CD14-positive monocyte (primary cell): ENCODE measurements at regions not wholly inside any gene's neighbourhood (a gene's known extent, or its start where the extent isn't known, plus 50 kb on each side); places are given as distances from the start of the nearest gene placed in this dataset.

Source experiments
- DNase-seq, 3 donors: peaks; one replicate each; pipeline ENCODE4 v3.0.0-alpha.2; 2011 to 2022
- H2AFZ ChIP-seq: 2 replicates; pipeline ENCODE4 v1.6.0; 2012; ENCODE audit warnings: mild to moderate bottlenecking, low read depth, low read length, inconsistent platforms; ENCODE audit not compliant: insufficient read depth, poor library complexity, severe bottlenecking
- H3K27ac ChIP-seq, 2 donors: 1 replicate in 1 of 2; 2 replicates in 1 of 2; pipeline ENCODE4 v1.5.1; 2012 to 2013; ENCODE audit warnings: low read length in 2 of 2, control low read depth in 1 of 2, inconsistent platforms in 1 of 2, low read depth in 1 of 2, mild to moderate bottlenecking in 1 of 2
- H3K27me3 ChIP-seq, 2 donors: one replicate each; pipeline versions ENCODE4 v1.6.0 to v1.6.1; 2011 to 2013; ENCODE audit warnings: low read length in 2 of 2; ENCODE audit not compliant: control insufficient read depth in 2 of 2, insufficient read depth in 2 of 2
- H3K36me3 ChIP-seq, 2 donors: replicated peaks in 1 of 2; 1 replicate in 1 of 2; 2 replicates in 1 of 2; pipeline versions ENCODE4 v1.5.1 to v1.6.1; 2012 to 2013; ENCODE audit warnings: low read length in 2 of 2, control low read depth in 1 of 2, inconsistent platforms in 1 of 2, mild to moderate bottlenecking in 1 of 2; ENCODE audit not compliant: insufficient read depth in 2 of 2, control insufficient read depth in 1 of 2
- H3K4me1 ChIP-seq, 2 donors: 1 replicate in 1 of 2; 2 replicates in 1 of 2; pipeline versions ENCODE4 v1.5.1 to v1.6.1; 2012 to 2013; ENCODE audit warnings: low read length in 2 of 2, control low read depth in 1 of 2, inconsistent platforms in 1 of 2, mild to moderate bottlenecking in 1 of 2, moderate library complexity in 1 of 2; ENCODE audit not compliant: insufficient read depth in 2 of 2, control insufficient read depth in 1 of 2
- H3K4me2 ChIP-seq: replicated peaks from 2 replicates; pipeline ENCODE3; 2012; ENCODE audit warnings: low read length, moderate library complexity, mild to moderate bottlenecking; ENCODE audit not compliant: poor library complexity, severe bottlenecking; ENCODE audit errors: extremely low read depth
- H3K4me3 ChIP-seq, 3 experiments: fragments of 200-600 bp in 1 of 3; sonication (generic) in 1 of 3; replicated peaks in 1 of 3; 1 replicate in 2 of 3; 2 replicates in 1 of 3; pipeline ENCODE4 v1.5.1; 2011 to 2013; ENCODE audit warnings: low read length in 3 of 3, mild to moderate bottlenecking in 3 of 3, control low read depth in 2 of 3, low read depth in 2 of 3, inconsistent platforms in 1 of 3, moderate library complexity in 1 of 3
- H3K79me2 ChIP-seq: 2 replicates; pipeline ENCODE4 v1.6.0; 2012; ENCODE audit warnings: mild to moderate bottlenecking, control low read depth, inconsistent platforms, low read length, moderate library complexity; ENCODE audit not compliant: insufficient read depth
- H3K9ac ChIP-seq: 2 replicates; pipeline ENCODE4 v1.6.0; 2017; ENCODE audit warnings: low read length, mild to moderate bottlenecking; ENCODE audit not compliant: insufficient read depth, poor library complexity, severe bottlenecking
- H3K9me3 ChIP-seq, 2 donors: replicated peaks in 1 of 2; 1 replicate in 1 of 2; 2 replicates in 1 of 2; pipeline versions ENCODE4 v1.5.1 to v1.6.1; 2012 to 2013; ENCODE audit warnings: low read length in 2 of 2, control low read depth in 1 of 2; ENCODE audit not compliant: control insufficient read depth in 1 of 2, insufficient read depth in 1 of 2
- H4K20me1 ChIP-seq: 2 replicates; pipeline ENCODE4 v1.6.0; 2012; ENCODE audit warnings: mild to moderate bottlenecking, low read length, control low read depth, moderate library complexity; ENCODE audit not compliant: insufficient read depth
- H3K27ac Mint-ChIP-seq, 7 donors: one replicate each; pipeline ENCODE4 v1.8.0; 2020; ENCODE audit warnings: mild to moderate bottlenecking in 7 of 7, mixed read lengths in 7 of 7, moderate library complexity in 6 of 7, inconsistent platforms in 2 of 7
- H3K27me3 Mint-ChIP-seq, 3 donors: one replicate each; pipeline ENCODE4 v1.8.0; 2021 to 2022; ENCODE audit warnings: low read depth in 3 of 3, mild to moderate bottlenecking in 3 of 3, mixed read lengths in 3 of 3, moderate library complexity in 3 of 3, inconsistent platforms in 1 of 3
- H3K36me3 Mint-ChIP-seq, 2 donors: one replicate each; pipeline ENCODE4 v1.8.0; 2020; ENCODE audit warnings: mixed read lengths in 2 of 2, inconsistent platforms in 1 of 2, mild to moderate bottlenecking in 1 of 2
- H3K4me1 Mint-ChIP-seq: one replicate; pipeline ENCODE4 v1.8.0; 2020; ENCODE audit warnings: mild to moderate bottlenecking, mixed read lengths
- H3K4me3 Mint-ChIP-seq, 2 donors: one replicate each; pipeline ENCODE4 v1.8.0; 2020; ENCODE audit warnings: mild to moderate bottlenecking in 2 of 2, mixed read lengths in 2 of 2, moderate library complexity in 1 of 2
- H3K9me3 Mint-ChIP-seq, 7 donors: one replicate each; pipeline ENCODE4 v1.8.0; 2020 to 2022; ENCODE audit warnings: mixed read lengths in 7 of 7, mild to moderate bottlenecking in 6 of 7, moderate library complexity in 6 of 7, inconsistent platforms in 2 of 7
- WGBS: methylation state at CpG from one replicate; pipeline ENCODE4 v1.1.5; 2013; ENCODE audit warnings: missing lambda C conversion rate; ENCODE audit not compliant: insufficient coverage; 5-methylcytosine and 5-hydroxymethylcytosine counted together
- intact Hi-C, 2 donors: fragments of 100-400 bp; cut with micrococcal nuclease; formaldehyde crosslinking; loops; one replicate each; pipeline versions ENCODE4 v1.15.0 to v1.15.1; 2023
- TF ChIP-seq, protein P1 (sequence below): fragments of 200-600 bp; IDR thresholded peaks from one replicate; pipeline ENCODE4 v1.8.0; 2022; ENCODE audit warnings: antibody characterized with exemption, mild to moderate bottlenecking

GRCh38 chr4:176453658-176454057, 133.9 kb downstream of the SPCS3 start:
- Mint-ChIP-seq H3K9me3 (peaks cover 0 to 8% (median 4%) of the 10 kb centered on the region in 7 donors), H3K4me1 (no peaks in the 10 kb centered on the region), H3K36me3 (no peaks in the 10 kb centered on the region), H3K27ac (no peak overlapping the region), H3K4me3 (no peak overlapping the region), H3K27me3 (no peaks in the 10 kb centered on the region)
- Histone ChIP-seq H3K9me3 (peaks cover 0 to 4% of the 10 kb centered on the region in 2 donors), H3K79me2 (no peaks in the 10 kb centered on the region), H3K27ac (no peak overlapping the region), H3K9ac (no peak overlapping the region), H4K20me1 (no peaks in the 10 kb centered on the region), H3K27me3 (no peaks in the 10 kb centered on the region), H3K4me1 (no peaks in the 10 kb centered on the region), H2AFZ (no peak overlapping the region), H3K4me2 (no peak overlapping the region), H3K36me3 (no peaks in the 10 kb centered on the region), H3K4me3 (no peak overlapping the region)
- no CpG with 5 or more reads among the region's 2 CpGs for WGBS
- intact Hi-C loops = no loop called here
- TF ChIP-seq, protein P1, sequence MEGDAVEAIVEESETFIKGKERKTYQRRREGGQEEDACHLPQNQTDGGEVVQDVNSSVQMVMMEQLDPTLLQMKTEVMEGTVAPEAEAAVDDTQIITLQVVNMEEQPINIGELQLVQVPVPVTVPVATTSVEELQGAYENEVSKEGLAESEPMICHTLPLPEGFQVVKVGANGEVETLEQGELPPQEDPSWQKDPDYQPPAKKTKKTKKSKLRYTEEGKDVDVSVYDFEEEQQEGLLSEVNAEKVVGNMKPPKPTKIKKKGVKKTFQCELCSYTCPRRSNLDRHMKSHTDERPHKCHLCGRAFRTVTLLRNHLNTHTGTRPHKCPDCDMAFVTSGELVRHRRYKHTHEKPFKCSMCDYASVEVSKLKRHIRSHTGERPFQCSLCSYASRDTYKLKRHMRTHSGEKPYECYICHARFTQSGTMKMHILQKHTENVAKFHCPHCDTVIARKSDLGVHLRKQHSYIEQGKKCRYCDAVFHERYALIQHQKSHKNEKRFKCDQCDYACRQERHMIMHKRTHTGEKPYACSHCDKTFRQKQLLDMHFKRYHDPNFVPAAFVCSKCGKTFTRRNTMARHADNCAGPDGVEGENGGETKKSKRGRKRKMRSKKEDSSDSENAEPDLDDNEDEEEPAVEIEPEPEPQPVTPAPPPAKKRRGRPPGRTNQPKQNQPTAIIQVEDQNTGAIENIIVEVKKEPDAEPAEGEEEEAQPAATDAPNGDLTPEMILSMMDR = no peak
- DNase-seq = no peak

DNA sequence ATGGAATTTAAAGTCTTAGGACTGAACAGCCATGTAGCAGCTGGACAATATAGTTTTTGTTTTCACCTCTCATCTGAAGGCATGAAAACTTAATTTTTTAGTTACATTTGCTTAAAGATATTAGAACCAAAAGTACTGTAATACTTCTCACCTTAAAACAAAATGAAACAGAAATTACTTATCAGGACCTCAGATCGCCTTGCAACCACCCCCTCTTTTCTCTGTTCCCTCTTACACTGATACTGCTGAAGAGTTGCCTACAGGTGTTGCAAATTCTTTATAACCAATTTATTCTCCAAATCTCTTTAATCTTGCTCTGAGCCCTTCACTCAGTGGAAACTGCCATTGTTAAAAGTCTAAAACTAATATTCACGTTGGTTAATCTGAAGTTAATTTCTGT, 145.0 kb downstream of the SPCS3 start:
- no peaks in the 10 kb centered on the region for H3K79me2 ChIP-seq
- H3K9me3 ChIP-seq = no peaks in the 10 kb centered on the region
- 100% methylated on average over 2 of the region's 2 CpGs for WGBS
- H4K20me1 ChIP-seq = no peaks in the 10 kb centered on the region
- no peak overlapping the region for H3K4me2 ChIP-seq
- TF ChIP-seq, protein P1 = no peak
- intact Hi-C loops = no loop called here
- H3K4me1 Mint-ChIP-seq = no peaks in the 10 kb centered on the region
- no peak overlapping the region for H3K4me3 Mint-ChIP-seq
- no peak overlapping the region for H3K4me3 ChIP-seq
- H3K27ac ChIP-seq = no peak overlapping the region
- H3K9ac ChIP-seq = no peak overlapping the region
- no peaks in the 10 kb centered on the region for H3K36me3 ChIP-seq
- no peaks in the 10 kb centered on the region for H3K27me3 ChIP-seq
- H3K36me3 Mint-ChIP-seq = no peaks in the 10 kb centered on the region
- H3K27me3 Mint-ChIP-seq = no peaks in the 10 kb centered on the region
- H3K9me3 Mint-ChIP-seq = peaks cover 0 to 9% (median 2%) of the 10 kb centered on the region in 7 donors
- no peak for DNase-seq
- H3K27ac Mint-ChIP-seq = no peak overlapping the region
- H3K4me1 ChIP-seq = no peaks in the 10 kb centered on the region
- no peak overlapping the region for H2AFZ ChIP-seq
